ENCODE measurements at regions not wholly inside any gene's neighbourhood (a gene's known extent, or its start where the extent isn't known, plus 50 kb on each side); places are given as distances from the start of the nearest gene placed in this dataset.

- Histone ChIP-seq H3K4me1 (ENCODE audit: control insufficient read depth in 4 of 4, insufficient read depth in 4 of 4, low read length in 3 of 4) (peaks cover 0 to 7% (median 2%) of the 10 kb centered on the region in 4 donors), H3K9me3 (ENCODE audit: control insufficient read depth in 4 of 4, low read length in 3 of 4) (no peaks in the 10 kb centered on the region), H3K36me3 (ENCODE audit: control insufficient read depth in 4 of 4, insufficient read depth in 3 of 4, low read depth in 1 of 4, low read length in 3 of 4) (peaks cover 0 to 3% (median 1%) of the 10 kb centered on the region in 4 donors), H3K27ac (ENCODE audit: low read depth in 1 of 2, low read length in 2 of 2) (no peak overlapping the region), H3K4me3 (ENCODE audit: low read depth in 1 of 3, low read length in 3 of 3) (no peak overlapping the region), H3K27me3 (ENCODE audit: control insufficient read depth in 4 of 4, insufficient read depth in 4 of 4, low read length in 3 of 4) (no peaks in the 10 kb centered on the region), H3K9ac (ENCODE audit: low read depth in 1 of 2, low read length in 2 of 2) (no peak overlapping the region)
- DNase-seq (ENCODE audit: low spot score) = no peak
- no peak for TF ChIP-seq NR2F2 (IDR thresholded peaks at IDR 0.05)
- TF ChIP-seq HNF4A (conservative IDR thresholded peaks at IDR 0.05) = no peak
- no peak for TF ChIP-seq REST (IDR thresholded peaks at IDR 0.05)
- TF ChIP-seq SP1 (IDR thresholded peaks at IDR 0.05) = no peak
- TF ChIP-seq CTCF (IDR thresholded peaks at IDR 0.05; ENCODE audit: low read depth, low read length, missing input control) = no peak
- no peak for TF ChIP-seq ATF3 (IDR thresholded peaks at IDR 0.05)
- TF ChIP-seq MAX (IDR thresholded peaks at IDR 0.05) = no peak
- TF ChIP-seq ZBTB33 (IDR thresholded peaks at IDR 0.05) = no peak
- TF ChIP-seq FOXA2 (IDR thresholded peaks at IDR 0.05) = no peak
- TF ChIP-seq YY1 (IDR thresholded peaks at IDR 0.05) = no peak
- TF ChIP-seq TAF1 (conservative IDR thresholded peaks at IDR 0.05) = no peak
- TF ChIP-seq RAD21 (IDR thresholded peaks at IDR 0.05) = no peak
- no peak for TF ChIP-seq EGR1 (IDR thresholded peaks at IDR 0.05; ENCODE audit: low read depth in 2 of 2)
These were observed 158.7 kb upstream of the CENPW start for GRCh38 chr6:126181173-126181741.

- no peak for DNase-seq (ENCODE audit: low spot score)
- H3K27me3 ChIP-seq (ENCODE audit: control insufficient read depth in 4 of 4, insufficient read depth in 4 of 4, low read length in 3 of 4) = no peaks in the 10 kb centered on the region
- TF ChIP-seq RAD21 (IDR thresholded peaks at IDR 0.05) = no peak
- peaks cover 0 to 3% (median 1%) of the 10 kb centered on the region in 4 donors for H3K36me3 ChIP-seq (ENCODE audit: control insufficient read depth in 4 of 4, insufficient read depth in 3 of 4, low read depth in 1 of 4, low read length in 3 of 4)
- H3K9me3 ChIP-seq (ENCODE audit: control insufficient read depth in 4 of 4, low read length in 3 of 4) = no peaks in the 10 kb centered on the region
- no peak overlapping the region for H3K27ac ChIP-seq (ENCODE audit: low read depth in 1 of 2, low read length in 2 of 2)
- no peak overlapping the region for H3K4me3 ChIP-seq (ENCODE audit: low read depth in 1 of 3, low read length in 3 of 3)
- WGBS = 87% methylated on average over 3 of the region's 3 CpGs
- no peak overlapping the region for H3K9ac ChIP-seq (ENCODE audit: low read depth in 1 of 2, low read length in 2 of 2)
- peaks cover 0 to 7% (median 2%) of the 10 kb centered on the region in 4 donors for H3K4me1 ChIP-seq (ENCODE audit: control insufficient read depth in 4 of 4, insufficient read depth in 4 of 4, low read length in 3 of 4)
These were observed 158.0 kb upstream of the CENPW start for GRCh38 chr6:126181890-126182289.
